ENCODE measurements at regions not wholly inside any gene's neighbourhood (a gene's known extent, or its start where the extent isn't known, plus 50 kb on each side); places are given as distances from the start of the nearest gene placed in this dataset.
"Not testable (repeated sequence)": the region's sequence is repeated elsewhere in the genome, so short reads cannot be mapped to it uniquely, and the experiment has no call there.

- DNase-seq (ENCODE audit: low read depth): not testable (repeated sequence)
Measured at GRCh38 chr1:146411923-146412322, 183.1 kb upstream of the NOTCH2NLA start.

- not testable (repeated sequence) for DNase-seq (ENCODE audit: low read depth)
Measured at GRCh38 chr1:146409817-146410441, 181.1 kb upstream of the NOTCH2NLA start.

- DNase-seq (ENCODE audit: low read depth): not testable (repeated sequence)
Measured at GRCh38 chr1:146409116-146409801, 180.4 kb upstream of the NOTCH2NLA start.

GRCh38 chr1:146401281-146401825, 172.5 kb upstream of the NOTCH2NLA start:
- not testable (repeated sequence) for DNase-seq (ENCODE audit: low read depth)

- DNase-seq (ENCODE audit: low read depth): not testable (repeated sequence)
Measured at GRCh38 chr1:146400173-146401121, 171.6 kb upstream of the NOTCH2NLA start.

GRCh38 chr1:146399225-146399624, 170.4 kb upstream of the NOTCH2NLA start:
- DNase-seq (ENCODE audit: low read depth): not testable (repeated sequence)

- DNase-seq (ENCODE audit: low read depth): not testable (repeated sequence)
Measured at GRCh38 chr1:146396801-146397200, 168.0 kb upstream of the NOTCH2NLA start.

- DNase-seq (ENCODE audit: low read depth): not testable (repeated sequence)
Measured at GRCh38 chr1:146396242-146396641, 167.4 kb upstream of the NOTCH2NLA start.

- not testable (repeated sequence) for DNase-seq (ENCODE audit: low read depth)
Measured at GRCh38 chr1:146393796-146394195, 165.0 kb upstream of the NOTCH2NLA start.

- DNase-seq (ENCODE audit: low read depth): not testable (repeated sequence)
Measured at GRCh38 chr1:146393154-146393553, 164.3 kb upstream of the NOTCH2NLA start.

GRCh38 chr1:146389178-146389577, 160.4 kb upstream of the NOTCH2NLA start:
- DNase-seq (ENCODE audit: low read depth): not testable (repeated sequence)

- not testable (repeated sequence) for DNase-seq (ENCODE audit: low read depth)
Measured at GRCh38 chr1:146387750-146388469, 159.1 kb upstream of the NOTCH2NLA start.

- peak; percentile 68 for DNase-seq (ENCODE audit: low read depth)
Measured at GRCh38 chr1:146386851-146387749, 158.3 kb upstream of the NOTCH2NLA start.

- DNase-seq (ENCODE audit: low read depth): not testable (repeated sequence)
Measured at GRCh38 chr1:146381196-146381595, 152.4 kb upstream of the NOTCH2NLA start.

- peak; percentile 66 for DNase-seq (ENCODE audit: low read depth)
Measured at GRCh38 chr1:146376708-146377496, 148.1 kb upstream of the NOTCH2NLA start.

GRCh38 chr1:146376309-146376707, 147.5 kb upstream of the NOTCH2NLA start:
- DNase-seq (ENCODE audit: low read depth): peak; percentile 77

GRCh38 chr1:146375108-146375507, 146.3 kb upstream of the NOTCH2NLA start:
- DNase-seq (ENCODE audit: low read depth): not testable (repeated sequence)

- peak; percentile 38 for DNase-seq (ENCODE audit: low read depth)
Measured at GRCh38 chr1:146369940-146370339, 141.1 kb upstream of the NOTCH2NLA start.

GRCh38 chr1:146355373-146355772, 126.6 kb upstream of the NOTCH2NLA start:
- not testable (repeated sequence) for DNase-seq (ENCODE audit: low read depth)

Measured in activated T-cell treated with anti-CD3 and anti-CD28 coated beads for 48 hours (primary cell).